Colon (tissue), 2 donors: ENCODE measurements at regions not wholly inside any gene's neighbourhood (a gene's known extent, or its start where the extent isn't known, plus 50 kb on each side); places are given as distances from the start of the nearest gene placed in this dataset.

Source experiments
- FAIRE-seq: peaks from 2 replicates; lab custom pipeline; 2012; peaks lifted over from hg19 to GRCh38; lab: Jason Lieb, UNC
- donor health status: control.
- donor health status: control.

DNA sequence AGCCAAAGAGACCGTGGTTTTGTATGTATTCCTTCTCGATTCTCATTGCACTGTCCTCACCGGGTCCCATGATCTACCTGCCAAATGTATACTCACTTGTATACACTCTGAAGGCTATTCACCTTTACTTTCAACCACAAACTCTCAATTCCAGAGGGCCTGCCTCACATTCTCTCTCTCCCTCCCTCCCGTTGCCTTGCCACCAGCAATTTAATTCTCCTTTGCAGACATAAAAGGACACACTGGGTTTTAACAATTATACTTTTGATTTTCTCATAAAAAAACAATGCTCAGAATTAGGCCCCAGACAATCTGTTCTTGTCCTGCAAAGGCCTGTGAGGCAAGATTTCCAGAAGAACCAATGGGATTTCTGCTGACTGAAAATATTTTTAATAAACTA, 265.1 kb upstream of the PSMD7 start:
- FAIRE-seq: no peak

- FAIRE-seq: no peak
Observed at GRCh38 chr16:74030000-74030706, 266.5 kb upstream of the PSMD7 start.

DNA sequence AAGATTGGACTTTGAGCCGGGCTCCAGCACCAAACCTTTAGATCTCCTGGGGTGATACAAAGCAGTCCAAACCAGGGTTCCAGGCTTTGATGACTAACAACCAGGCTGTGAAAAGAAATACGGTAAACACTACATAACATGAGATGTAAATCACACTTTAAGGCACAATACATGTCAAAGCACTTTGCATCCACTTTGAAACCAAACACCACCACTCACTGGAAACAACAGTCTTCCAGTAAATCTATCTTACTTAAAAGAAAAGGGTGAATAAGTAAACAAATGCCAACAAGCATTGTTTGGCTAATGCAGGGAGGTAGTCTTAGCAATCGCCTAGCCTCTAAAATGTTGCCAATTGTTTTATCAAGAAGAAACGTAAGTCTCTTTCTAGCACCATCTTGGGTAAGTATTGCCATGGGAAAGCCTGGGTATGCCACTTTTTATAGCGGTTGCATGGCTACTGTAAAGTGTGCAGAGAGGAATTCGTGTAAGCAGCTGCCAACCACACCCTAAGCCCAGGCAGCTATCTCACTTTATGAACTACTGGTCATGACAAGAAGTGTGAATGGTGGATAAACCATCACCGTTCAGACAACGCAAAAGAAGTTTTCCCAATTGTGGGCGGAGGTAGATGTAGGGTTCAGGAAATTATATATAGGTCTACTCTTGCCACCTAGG, 267.4 kb upstream of the PSMD7 start:
- FAIRE-seq: no peak

GRCh38 chr16:74026373-74027281, 270.0 kb upstream of the PSMD7 start:
- FAIRE-seq: no peak

GRCh38 chr16:74024953-74025352, 271.7 kb upstream of the PSMD7 start:
- no peak for FAIRE-seq

DNA sequence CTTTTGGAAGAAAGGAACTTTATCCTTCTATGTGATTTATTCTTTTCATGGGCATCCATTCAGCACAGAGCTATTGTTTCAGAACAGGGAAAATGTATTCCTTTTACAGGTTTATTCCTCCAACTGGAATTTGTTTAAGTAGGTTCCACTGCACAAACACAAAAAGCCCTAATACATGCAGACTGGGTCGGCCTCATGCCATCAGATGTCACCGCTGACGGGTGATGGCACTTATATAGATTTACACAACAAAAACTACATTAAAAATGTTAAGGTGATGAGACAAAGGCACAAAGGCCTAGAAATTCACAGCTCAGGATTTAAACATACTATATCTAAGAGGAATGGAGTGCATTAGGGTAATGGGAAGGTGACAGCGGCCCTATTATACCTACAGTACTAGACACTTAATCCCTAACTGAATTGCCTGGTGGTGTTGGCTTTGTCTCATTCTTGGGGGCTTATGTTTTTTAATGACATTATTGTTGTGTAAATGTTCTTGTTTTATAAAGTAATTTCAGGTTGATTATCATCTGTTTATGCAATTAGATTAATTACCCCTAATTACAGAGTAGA, 276.4 kb upstream of the PSMD7 start:
- no peak for FAIRE-seq

DNA sequence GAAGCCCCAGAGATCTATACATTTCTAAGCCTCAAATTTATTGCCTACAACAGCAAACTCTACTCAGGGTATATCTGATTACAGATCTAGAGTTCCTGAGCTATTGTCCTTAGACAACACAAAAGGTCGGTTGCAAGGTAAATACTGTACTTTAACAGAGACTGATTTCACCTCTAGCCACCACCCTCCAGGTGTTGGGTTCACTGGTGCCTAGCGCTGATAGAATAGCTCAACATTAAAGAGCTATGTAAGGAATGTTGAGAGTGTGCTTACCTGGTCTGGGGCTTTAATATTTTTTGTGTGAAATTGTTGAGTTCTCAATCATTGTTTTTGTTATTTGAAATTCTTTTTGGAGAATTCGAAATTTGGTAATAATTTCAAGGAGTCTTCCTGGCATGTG, 277.0 kb upstream of the PSMD7 start:
- no peak for FAIRE-seq

GRCh38 chr16:74015953-74016352, 280.7 kb upstream of the PSMD7 start:
- no peak for FAIRE-seq

DNA sequence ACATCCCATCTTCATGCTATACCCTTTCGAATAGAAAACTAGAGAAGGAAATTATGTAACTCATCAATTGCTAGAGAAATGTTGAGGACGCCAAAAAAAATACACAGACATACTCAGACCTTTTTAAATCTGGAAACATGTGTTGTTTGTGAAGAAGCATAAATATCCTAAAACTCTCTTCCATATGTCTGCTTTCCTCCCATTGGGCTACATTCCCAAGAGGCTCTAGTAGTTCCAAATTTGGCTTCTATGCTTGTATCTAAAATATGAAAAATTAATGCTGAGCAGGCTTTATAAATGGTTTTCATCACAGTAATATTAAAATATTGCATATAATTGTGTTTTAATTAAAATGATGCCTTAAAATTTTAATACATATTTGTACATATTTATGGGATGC, 297.9 kb upstream of the PSMD7 start:
- FAIRE-seq: no peak

DNA sequence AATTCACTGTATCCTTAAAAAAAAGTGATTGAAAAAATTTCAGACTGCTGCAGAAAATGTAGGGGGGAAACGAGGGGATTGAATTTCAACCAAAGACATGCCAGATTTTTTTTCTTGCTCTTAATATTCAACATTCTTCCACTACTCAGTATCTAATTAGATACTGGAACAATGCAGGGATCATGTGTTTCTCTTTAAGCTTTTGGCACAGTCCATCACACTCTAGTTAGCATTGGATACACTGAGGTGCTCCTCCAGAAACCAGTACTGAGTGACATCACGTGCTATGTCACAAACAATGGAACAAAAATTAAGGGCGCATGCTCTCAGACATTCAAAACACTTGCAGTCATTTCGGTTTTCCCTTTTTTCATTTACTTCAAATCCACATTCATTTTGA, 298.6 kb upstream of the PSMD7 start:
- no peak for FAIRE-seq

- no peak for FAIRE-seq
Observed at GRCh38 chr16:73997340-73997711, 299.3 kb upstream of the PSMD7 start.

DNA sequence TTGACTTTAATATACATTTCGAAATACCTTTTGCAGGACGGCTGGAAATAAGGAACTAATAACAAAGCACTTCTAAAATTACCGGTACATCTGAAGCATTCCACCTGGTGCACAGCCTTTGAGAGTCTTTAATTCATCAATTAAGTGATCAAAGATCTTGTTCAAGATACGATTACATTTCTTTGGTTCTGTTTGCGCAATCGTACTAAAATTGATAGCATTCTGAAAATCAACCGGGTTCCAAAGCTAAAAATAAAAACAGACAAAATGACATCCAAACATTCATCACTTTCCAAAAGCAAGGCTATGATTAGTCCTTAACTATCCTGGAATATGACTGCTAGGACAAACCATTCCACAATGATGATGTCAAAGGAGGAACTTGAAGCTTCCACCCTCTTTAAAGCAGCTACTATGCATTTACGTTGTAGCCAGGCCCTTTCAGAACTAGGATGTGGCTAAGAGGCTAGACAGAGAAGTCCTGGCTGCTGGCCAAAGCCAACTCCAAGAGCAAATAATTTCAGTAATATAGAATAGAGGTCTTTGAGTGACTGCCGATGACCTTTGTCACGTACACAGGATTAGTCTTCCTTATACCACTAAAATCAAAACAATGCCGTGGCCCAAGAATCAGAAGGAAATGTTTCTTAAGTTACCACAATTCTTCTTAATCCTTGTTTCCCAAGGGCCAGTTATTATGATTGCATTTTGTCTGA, 299.8 kb upstream of the PSMD7 start:
- FAIRE-seq: peak; percentile 80

GRCh38 chr16:73993878-73994277, 302.7 kb upstream of the PSMD7 start:
- no peak for FAIRE-seq

GRCh38 chr16:73978407-73978784, 318.2 kb upstream of the PSMD7 start:
- FAIRE-seq: no peak

DNA sequence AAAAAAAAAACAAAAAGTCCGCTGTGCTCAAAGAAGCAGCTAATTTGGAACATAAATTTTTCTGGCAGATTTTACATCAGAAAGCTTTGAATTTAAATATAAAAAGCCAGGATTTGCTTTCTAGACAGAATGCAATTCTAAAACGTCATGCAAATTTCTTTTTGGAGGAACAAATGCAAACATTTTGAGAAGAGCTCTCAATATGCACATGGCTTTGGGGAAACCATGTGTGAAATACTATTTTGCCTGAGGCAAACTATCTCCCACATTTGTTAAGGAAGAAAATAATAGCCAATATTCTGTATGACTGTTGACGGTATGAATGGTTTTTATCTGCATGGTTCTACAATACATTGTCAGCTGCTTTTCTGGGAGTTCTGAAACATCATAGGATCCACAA, 320.0 kb upstream of the PSMD7 start:
- no peak for FAIRE-seq

- no peak for FAIRE-seq
Observed at GRCh38 chr16:73973174-73973573, 323.4 kb upstream of the PSMD7 start.

GRCh38 chr16:73966851-73967250, 329.8 kb upstream of the PSMD7 start:
- FAIRE-seq: no peak

DNA sequence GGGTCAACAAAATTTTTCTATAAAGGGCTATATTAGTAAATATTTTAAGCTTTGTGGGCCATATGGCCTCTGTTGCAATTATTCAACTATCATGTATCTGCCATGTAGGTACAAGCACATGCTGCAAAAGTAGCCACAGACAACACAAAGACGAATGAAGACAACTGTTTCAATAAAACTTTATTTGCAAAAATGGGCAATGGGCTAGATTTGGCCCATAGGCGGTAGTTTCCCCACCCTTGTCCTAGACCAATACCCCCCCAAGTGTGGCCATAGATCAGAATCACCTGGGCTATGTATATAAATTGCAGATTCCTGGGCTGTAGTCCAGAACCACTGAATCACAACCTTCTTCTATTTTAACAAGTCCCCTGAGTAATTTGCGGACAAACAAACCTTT, 331.0 kb upstream of the PSMD7 start:
- no peak for FAIRE-seq

DNA sequence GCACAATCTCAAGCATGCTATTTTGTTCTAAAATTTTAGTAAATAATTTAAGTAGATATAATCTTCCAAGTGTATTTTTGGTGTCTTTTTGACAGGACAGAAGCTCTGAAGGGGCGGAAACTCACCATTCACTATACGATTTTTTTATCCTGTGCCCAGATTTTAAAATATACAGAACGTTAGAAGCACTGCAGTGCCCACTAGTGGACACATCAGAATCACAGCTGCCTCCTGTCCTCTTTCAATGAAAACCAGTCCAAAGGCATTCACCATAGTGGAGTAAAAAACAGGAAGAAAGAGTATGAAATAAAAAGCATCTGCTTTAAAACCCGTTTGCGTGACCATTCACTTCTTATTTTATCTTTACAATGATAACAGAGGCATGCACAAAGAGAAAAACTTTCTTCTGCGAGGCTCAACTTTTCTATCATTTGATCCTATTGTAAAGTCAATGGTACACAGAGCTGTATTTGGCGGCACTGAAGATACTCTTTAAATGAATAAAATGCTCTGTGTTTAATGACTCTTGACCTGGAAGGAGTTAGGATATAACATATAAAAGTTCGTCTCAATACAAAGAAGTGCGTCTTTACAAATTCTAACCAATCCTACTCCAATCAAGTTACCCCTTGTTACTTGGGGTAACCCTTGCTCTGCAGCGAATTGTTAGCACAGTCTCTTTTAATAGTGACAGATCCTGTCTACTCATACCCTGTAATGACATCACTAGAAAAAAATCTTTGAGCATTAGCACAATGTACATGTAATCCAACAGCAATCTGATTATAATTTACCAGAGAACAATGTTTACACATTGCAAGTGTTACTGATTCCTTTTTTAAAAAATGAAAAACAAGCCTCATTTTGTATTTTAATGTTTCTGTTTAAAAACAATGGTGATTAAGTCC, 339.8 kb upstream of the PSMD7 start:
- FAIRE-seq: no peak

- no peak for FAIRE-seq
Observed at GRCh38 chr16:73955702-73956101, 340.9 kb upstream of the PSMD7 start.

GRCh38 chr16:73955255-73955654, 341.4 kb upstream of the PSMD7 start:
- FAIRE-seq: no peak
